GM12878 (cell line): ENCODE measurements at regions not wholly inside any gene's neighbourhood (a gene's known extent, or its start where the extent isn't known, plus 50 kb on each side); places are given as distances from the start of the nearest gene placed in this dataset.

Experiments used
- ATF2 ChIP-seq: IDR thresholded peaks from 2 replicates; pipeline ENCODE4 v1.6.1; 2012; ENCODE audit warnings: low read length, inconsistent platforms
- CHD2 ChIP-seq: IDR thresholded peaks from 2 replicates; pipeline ENCODE4 v1.6.1; 2011; ENCODE audit warnings: low read depth, low read length, improper control_type of control experiment, borderline replicate concordance
- JUND ChIP-seq: IDR thresholded peaks from 2 replicates; pipeline ENCODE4 v1.6.1; 2012; ENCODE audit warnings: low read depth, mild to moderate bottlenecking, low read length, improper control_type of control experiment, moderate library complexity
- NFYA ChIP-seq: IDR thresholded peaks from 2 replicates; pipeline ENCODE4 v1.6.1; 2011; ENCODE audit warnings: low read depth, mild to moderate bottlenecking, low read length, improper control_type of control experiment, borderline replicate concordance
- PML ChIP-seq: IDR thresholded peaks from 2 replicates; pipeline ENCODE4 v1.6.1; 2012; ENCODE audit warnings: low read length, inconsistent platforms
- REST ChIP-seq: IDR thresholded peaks from 2 replicates; pipeline ENCODE4 v1.6.1; 2012; ENCODE audit warnings: mild to moderate bottlenecking, low read depth, low read length
- SP1 ChIP-seq: IDR thresholded peaks from one replicate; pipeline ENCODE4 v1.6.1; 2011; ENCODE audit warnings: low read depth, low read length
- TCF3 ChIP-seq: IDR thresholded peaks from 2 replicates; pipeline ENCODE4 v1.6.1; 2012; ENCODE audit warnings: low read depth, mild to moderate bottlenecking, low read length, borderline replicate concordance; ENCODE audit not compliant: insufficient read depth
- TCF7 ChIP-seq: IDR thresholded peaks from 2 replicates; pipeline ENCODE4 v1.6.1; 2014; ENCODE audit warnings: antibody characterized with exemption, borderline replicate concordance
- USF2 ChIP-seq: IDR thresholded peaks from 2 replicates; pipeline ENCODE4 v1.6.1; 2011; ENCODE audit warnings: low read depth, low read length, improper control_type of control experiment, borderline replicate concordance
- YY1 ChIP-seq: IDR thresholded peaks from 2 replicates; pipeline ENCODE4 v1.6.1; 2011; ENCODE audit warnings: low read depth, mild to moderate bottlenecking, low read length
- ZNF622 ChIP-seq: fragments of 450-650 bp; IDR thresholded peaks from 2 replicates; pipeline ENCODE4 v1.6.1; 2017; ENCODE audit warnings: mild to moderate bottlenecking, inconsistent platforms
- TF ChIP-seq, protein P1 (sequence below), 3 experiments: IDR thresholded peaks in 2 of 3; conservative IDR thresholded peaks in 1 of 3; 2 replicates each; pipeline ENCODE4 v1.5.1; 2011; ENCODE audit warnings: low read depth in 3 of 3, low read length in 3 of 3, mild to moderate bottlenecking in 3 of 3, control low read depth in 2 of 3, moderate library complexity in 2 of 3, inconsistent platforms in 1 of 3, mixed read lengths in 1 of 3; ENCODE audit not compliant: control insufficient read depth in 2 of 3, insufficient read depth in 1 of 3; ENCODE audit errors: extremely low read depth in 1 of 3
- TF ChIP-seq, protein P2 (sequence below): fragments of 450-650 bp; IDR thresholded peaks from 2 replicates; pipeline ENCODE4 v1.6.1; 2018; ENCODE audit warnings: borderline replicate concordance, mild to moderate bottlenecking; ENCODE audit not compliant: partially characterized antibody

DNA sequence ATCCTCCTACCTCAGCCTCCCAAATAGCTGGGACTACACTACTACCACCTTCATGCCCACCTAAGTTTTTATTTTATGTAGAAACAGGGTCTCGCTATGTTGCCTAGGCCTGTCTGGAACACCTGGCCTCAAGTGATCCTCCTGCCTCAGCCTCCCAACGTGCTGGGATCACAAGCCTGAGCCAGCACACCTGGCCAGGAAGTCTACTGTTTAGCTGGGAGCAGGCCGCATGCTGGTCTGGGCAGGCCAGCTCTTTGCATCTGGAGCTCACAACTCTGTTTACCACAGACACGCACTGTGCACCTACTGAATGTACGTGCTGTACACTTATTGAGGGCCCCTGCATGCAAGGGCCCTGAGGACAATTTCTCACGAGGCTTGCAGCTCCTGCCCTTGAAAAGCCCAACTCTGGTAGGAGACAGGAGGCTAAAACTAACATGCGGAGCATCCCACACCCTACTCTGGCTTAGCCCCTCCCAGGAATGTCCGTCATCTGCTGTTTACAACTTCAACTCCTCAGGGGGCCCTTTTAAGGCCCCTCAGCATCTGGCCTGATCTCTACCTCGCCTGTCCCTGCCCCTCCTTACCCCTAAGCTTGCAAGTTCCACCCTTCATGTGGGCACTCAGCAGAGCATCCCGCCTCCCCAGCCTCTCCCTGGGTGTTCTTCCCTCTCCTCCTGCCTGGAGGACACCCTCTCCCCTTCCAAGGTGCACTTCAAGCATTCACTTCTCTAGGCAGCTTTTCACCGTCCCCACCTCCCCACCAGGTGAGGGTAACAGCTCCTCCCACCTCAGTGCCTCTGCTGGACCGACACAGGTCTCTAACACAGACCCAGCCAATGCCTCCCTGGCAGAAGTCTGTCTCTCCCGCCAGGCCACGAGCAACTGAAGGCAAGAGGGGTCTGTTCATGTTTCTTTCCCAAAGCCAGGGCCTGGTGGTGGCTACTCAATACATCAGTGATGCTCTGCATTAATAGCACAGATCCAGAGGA is 114.2 kb upstream of the UQCRFS1 start:
- TF ChIP-seq REST (no peak), USF2 (no peak), ATF2 (no peak), ZNF622 (no peak), CHD2 (no peak), TCF7 (no peak), SP1 (no peak), YY1 (no peak), JUND (no peak), NFYA (no peak), PML (no peak), TCF3 (no peak)
- TF ChIP-seq, protein P1, sequence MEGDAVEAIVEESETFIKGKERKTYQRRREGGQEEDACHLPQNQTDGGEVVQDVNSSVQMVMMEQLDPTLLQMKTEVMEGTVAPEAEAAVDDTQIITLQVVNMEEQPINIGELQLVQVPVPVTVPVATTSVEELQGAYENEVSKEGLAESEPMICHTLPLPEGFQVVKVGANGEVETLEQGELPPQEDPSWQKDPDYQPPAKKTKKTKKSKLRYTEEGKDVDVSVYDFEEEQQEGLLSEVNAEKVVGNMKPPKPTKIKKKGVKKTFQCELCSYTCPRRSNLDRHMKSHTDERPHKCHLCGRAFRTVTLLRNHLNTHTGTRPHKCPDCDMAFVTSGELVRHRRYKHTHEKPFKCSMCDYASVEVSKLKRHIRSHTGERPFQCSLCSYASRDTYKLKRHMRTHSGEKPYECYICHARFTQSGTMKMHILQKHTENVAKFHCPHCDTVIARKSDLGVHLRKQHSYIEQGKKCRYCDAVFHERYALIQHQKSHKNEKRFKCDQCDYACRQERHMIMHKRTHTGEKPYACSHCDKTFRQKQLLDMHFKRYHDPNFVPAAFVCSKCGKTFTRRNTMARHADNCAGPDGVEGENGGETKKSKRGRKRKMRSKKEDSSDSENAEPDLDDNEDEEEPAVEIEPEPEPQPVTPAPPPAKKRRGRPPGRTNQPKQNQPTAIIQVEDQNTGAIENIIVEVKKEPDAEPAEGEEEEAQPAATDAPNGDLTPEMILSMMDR (IDR thresholded peaks at IDR 0.05 in 2 of 3, conservative IDR thresholded peaks at IDR 0.05 in 1 of 3; ENCODE audit: control insufficient read depth in 2 of 3, extremely low read depth in 1 of 3, insufficient read depth in 1 of 3, low read depth in 3 of 3, low read length in 3 of 3) = no peak
- TF ChIP-seq, protein P2, sequence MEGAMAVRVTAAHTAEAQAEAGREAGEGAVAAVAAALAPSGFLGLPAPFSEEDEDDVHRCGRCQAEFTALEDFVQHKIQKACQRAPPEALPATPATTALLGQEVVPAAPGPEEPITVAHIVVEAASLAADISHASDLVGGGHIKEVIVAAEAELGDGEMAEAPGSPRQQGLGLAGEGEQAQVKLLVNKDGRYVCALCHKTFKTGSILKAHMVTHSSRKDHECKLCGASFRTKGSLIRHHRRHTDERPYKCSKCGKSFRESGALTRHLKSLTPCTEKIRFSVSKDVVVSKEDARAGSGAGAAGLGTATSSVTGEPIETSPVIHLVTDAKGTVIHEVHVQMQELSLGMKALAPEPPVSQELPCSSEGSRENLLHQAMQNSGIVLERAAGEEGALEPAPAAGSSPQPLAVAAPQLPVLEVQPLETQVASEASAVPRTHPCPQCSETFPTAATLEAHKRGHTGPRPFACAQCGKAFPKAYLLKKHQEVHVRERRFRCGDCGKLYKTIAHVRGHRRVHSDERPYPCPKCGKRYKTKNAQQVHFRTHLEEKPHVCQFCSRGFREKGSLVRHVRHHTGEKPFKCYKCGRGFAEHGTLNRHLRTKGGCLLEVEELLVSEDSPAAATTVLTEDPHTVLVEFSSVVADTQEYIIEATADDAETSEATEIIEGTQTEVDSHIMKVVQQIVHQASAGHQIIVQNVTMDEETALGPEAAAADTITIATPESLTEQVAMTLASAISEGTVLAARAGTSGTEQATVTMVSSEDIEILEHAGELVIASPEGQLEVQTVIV = no peak
